ENCODE measurements at regions not wholly inside any gene's neighbourhood (a gene's known extent, or its start where the extent isn't known, plus 50 kb on each side); places are given as distances from the start of the nearest gene placed in this dataset.

DNA sequence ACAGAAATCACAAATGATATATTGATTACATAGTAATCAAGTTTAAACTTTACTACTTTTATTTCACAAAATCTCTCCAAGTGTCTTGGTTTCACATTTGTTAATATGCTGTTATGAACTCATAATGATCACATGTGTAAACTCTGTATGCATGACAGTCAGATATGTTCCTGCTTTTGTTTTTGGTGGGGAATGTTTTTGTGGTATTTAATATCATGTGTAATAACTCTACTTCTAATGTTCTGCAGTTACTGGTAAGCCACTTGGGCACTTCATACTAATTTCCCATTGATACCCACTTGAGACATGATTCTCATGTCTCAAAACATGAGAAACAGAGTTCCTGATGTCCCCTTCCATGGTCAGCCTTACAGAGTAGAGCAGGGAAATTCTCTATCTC, 109.1 kb upstream of the INHBA start:
- no peak for TF ChIP-seq EGR1 (IDR thresholded peaks at IDR 0.05; ENCODE audit: borderline replicate concordance in 1 of 2, low read depth in 2 of 2, low read length in 2 of 2)
- TF ChIP-seq, protein P1, sequence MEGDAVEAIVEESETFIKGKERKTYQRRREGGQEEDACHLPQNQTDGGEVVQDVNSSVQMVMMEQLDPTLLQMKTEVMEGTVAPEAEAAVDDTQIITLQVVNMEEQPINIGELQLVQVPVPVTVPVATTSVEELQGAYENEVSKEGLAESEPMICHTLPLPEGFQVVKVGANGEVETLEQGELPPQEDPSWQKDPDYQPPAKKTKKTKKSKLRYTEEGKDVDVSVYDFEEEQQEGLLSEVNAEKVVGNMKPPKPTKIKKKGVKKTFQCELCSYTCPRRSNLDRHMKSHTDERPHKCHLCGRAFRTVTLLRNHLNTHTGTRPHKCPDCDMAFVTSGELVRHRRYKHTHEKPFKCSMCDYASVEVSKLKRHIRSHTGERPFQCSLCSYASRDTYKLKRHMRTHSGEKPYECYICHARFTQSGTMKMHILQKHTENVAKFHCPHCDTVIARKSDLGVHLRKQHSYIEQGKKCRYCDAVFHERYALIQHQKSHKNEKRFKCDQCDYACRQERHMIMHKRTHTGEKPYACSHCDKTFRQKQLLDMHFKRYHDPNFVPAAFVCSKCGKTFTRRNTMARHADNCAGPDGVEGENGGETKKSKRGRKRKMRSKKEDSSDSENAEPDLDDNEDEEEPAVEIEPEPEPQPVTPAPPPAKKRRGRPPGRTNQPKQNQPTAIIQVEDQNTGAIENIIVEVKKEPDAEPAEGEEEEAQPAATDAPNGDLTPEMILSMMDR (IDR thresholded peaks at IDR 0.05 in 2 of 3, conservative IDR thresholded peaks at IDR 0.05 in 1 of 3; ENCODE audit: control insufficient read depth in 2 of 3, extremely low read depth in 1 of 3, insufficient read depth in 1 of 3, low read depth in 3 of 3, low read length in 3 of 3): no peak
- no peak for TF ChIP-seq SP1 (IDR thresholded peaks at IDR 0.05; ENCODE audit: low read depth, low read length)
- TF ChIP-seq CREM (IDR thresholded peaks at IDR 0.05; ENCODE audit: low read depth): no peak
- TF ChIP-seq EZH2 (IDR thresholded peaks at IDR 0.05; ENCODE audit: borderline replicate concordance, control insufficient read depth, low read depth, low read length): no peak
- no peak for TF ChIP-seq ETV6 (conservative IDR thresholded peaks at IDR 0.05 in 1 of 2, IDR thresholded peaks at IDR 0.05 in 1 of 2; ENCODE audit: borderline replicate concordance in 1 of 2, low read depth in 1 of 2)
- TF ChIP-seq NRF1 (conservative IDR thresholded peaks at IDR 0.05; ENCODE audit: low read depth, low read length): no peak
- TF ChIP-seq SUZ12 (IDR thresholded peaks at IDR 0.05; ENCODE audit: unreplicated experiment): no peak
- TF ChIP-seq RELA (IDR thresholded peaks at IDR 0.05; ENCODE audit: borderline replicate concordance, partially characterized antibody): no peak
